ENCODE measurements at regions not wholly inside any gene's neighbourhood (a gene's known extent, or its start where the extent isn't known, plus 50 kb on each side); places are given as distances from the start of the nearest gene placed in this dataset.
A peak's percentile ranks its signal among the peaks of the same experiment; 100 is the strongest.

GRCh38 chr18:7288544-7288943 lies 57.7 kb downstream of the LRRC30 start:
- DNase-seq = no peak

GRCh38 chr18:7290077-7290476 lies 59.2 kb downstream of the LRRC30 start:
- no peak for DNase-seq

DNA sequence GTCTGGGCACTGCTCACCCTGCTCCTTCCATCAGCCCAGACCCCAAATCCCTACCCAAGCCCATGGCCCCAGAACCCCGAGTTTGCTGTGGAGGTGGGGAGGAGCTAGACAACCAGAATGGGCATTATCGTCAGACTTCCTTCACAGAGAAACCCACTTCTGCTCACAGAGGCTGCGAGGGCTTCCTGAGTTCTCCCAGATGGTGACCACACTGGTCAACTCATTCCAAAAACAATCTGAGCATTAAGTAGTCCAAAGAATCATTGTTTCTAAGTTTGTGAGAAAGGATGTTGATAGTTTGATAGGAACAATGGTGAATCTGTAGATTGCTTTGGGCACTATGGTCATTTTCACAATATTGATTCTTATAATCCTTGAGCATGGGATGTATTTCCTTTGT lies 60.2 kb downstream of the LRRC30 start:
- DNase-seq = no peak

GRCh38 chr18:7298149-7298548 lies 67.3 kb downstream of the LRRC30 start:
- no peak for DNase-seq

GRCh38 chr18:7301094-7301493 lies 70.2 kb downstream of the LRRC30 start:
- no peak for DNase-seq

- DNase-seq = no peak
These were observed 72.6 kb downstream of the LRRC30 start for GRCh38 chr18:7303316-7304060.

- DNase-seq = no peak
These were observed 73.1 kb downstream of the LRRC30 start for GRCh38 chr18:7304061-7304370.

DNA sequence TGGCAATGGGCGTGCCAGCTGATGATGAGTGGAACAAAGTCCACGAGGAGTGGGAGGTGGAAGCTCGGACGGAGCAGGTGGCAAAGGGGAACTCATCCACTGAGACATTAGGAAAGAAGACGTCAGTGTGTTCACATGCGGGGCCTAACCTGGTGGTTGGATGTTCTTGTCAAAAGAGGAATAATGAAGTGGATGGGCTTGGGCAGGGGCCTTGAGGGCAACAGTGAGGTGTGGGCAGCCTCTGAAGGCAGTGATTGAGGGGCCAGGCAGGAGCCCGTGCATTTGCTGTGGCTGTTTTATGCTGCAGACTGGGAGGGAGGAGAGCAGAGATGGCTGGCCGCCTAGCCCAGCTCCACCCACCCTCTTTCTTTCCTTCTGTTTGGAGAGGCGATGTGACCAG lies 74.5 kb downstream of the LRRC30 start:
- no peak for DNase-seq

- no peak for DNase-seq
These were observed 76.1 kb downstream of the LRRC30 start for GRCh38 chr18:7307030-7307429.

GRCh38 chr18:7307526-7307925 lies 76.6 kb downstream of the LRRC30 start:
- no peak for DNase-seq

- DNase-seq = no peak
These were observed 86.9 kb downstream of the LRRC30 start for GRCh38 chr18:7317804-7318231.

DNA sequence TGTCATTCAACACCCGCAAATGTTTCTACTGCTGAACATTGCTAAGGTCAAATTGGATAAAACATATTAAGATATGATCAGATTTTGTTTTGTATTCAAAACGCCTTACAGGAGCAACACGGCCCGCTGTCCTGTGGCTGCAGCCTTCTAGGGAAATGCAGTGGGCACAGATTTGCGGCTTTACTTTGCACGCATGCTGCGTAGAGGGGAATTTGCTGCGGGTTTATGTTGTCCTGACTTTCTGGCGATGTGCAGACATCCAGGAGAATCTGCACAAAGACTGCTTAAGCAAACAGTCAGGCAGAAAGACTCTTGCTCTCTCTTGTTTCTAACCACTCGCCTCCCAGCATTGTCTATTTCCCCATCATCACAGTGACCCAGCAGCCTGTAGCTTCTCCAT lies 88.3 kb downstream of the LRRC30 start:
- no peak for DNase-seq

DNA sequence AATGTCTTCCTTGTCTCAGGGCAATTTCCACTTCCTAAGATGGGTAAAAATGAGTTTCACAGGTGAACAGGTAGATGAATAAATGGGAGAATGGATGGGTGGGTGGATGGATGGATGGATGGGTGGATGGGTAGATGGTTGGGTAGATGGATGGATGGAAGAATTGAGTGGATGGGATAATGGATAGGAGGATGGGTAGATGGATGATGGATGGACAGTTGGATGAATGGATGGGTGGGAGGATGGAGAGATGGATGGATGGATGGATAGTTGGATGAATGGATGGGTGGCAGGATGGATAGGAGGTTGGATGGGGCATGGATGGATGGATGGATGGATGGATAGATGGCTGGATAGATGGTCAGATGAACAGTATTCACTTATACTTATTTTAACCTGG lies 90.9 kb downstream of the LRRC30 start:
- no peak for DNase-seq

DNA sequence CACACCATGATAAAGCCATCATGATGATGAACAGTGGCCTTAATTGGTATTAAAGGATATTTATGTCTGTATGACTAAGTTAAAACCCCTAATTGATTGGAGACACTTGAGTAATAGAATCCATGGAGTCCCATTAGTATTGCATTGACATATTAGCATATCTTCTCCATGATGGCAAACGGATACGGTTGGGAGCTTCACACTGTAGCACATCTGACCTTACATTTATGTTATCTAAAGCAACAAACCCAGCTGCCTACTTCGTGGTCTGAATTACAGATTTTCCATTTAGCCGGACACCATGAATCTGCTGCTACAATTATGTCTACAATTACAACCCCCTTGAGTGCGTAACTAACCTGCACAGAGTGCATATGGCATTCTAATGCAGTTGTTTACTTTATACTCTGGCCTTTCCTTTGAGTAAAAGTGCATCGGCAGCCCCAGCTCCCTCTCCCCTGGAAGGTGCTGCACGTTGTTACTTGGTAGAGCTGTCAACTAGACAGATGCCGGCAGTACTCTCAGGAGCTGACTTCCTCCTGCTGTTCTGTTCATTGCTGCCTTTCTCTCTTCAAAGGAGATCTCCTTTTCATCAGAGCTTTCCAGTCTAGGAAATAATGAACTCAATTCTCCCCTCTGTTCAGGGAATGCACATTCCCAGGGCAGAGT lies 92.1 kb downstream of the LRRC30 start:
- peak; percentile 3 for DNase-seq

GRCh38 chr18:7325126-7325430 lies 94.2 kb downstream of the LRRC30 start:
- DNase-seq = no peak

DNA sequence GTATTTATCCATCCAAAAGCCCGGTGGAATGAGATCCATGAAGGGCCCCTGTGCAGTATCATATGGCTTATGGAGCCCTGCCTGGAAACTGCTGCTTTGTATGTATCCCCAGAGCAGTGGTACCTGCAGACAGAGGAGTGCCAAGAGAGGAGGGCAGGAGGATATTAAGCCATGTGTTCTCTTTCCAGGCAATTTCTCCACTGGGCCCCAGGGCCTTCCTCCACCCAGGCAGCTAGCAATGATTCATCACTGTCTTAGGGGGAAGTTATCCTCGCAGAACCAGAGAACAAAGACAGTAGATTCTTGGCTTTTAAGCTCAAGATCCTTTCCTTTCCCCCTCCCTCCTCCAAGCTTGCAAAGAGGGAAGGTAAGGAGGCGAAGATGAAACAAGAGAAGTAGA lies 98.1 kb downstream of the LRRC30 start:
- DNase-seq = no peak

GRCh38 chr18:7332452-7332851 lies 101.6 kb downstream of the LRRC30 start:
- no peak for DNase-seq

GRCh38 chr18:7333025-7333562 lies 102.2 kb downstream of the LRRC30 start:
- no peak for DNase-seq

GRCh38 chr18:7334973-7335568 lies 104.2 kb downstream of the LRRC30 start:
- no peak for DNase-seq

DNA sequence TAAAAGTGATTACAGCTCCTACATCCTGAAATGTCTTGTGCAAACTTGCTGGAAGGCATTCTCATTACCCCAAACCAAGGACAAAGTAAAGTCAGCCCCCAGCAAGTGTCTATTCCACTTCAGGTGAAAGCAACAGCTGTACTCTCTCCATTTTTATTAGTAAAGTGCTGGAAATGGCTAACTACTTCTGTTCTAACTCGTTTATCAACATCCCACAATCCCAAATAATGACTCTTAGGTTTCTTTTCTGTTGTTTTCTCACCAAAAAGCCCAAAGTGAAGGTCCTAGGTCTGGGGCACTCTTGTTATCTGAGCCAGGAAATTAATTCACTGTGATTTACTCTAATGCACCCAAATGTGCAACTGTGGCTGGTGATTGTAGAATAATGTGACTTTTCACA lies 105.7 kb downstream of the LRRC30 start:
- no peak for DNase-seq

GRCh38 chr18:7338846-7339245 lies 108.0 kb downstream of the LRRC30 start:
- DNase-seq = no peak

GRCh38 chr18:7341581-7342337 lies 110.9 kb downstream of the LRRC30 start:
- no peak for DNase-seq

DNA sequence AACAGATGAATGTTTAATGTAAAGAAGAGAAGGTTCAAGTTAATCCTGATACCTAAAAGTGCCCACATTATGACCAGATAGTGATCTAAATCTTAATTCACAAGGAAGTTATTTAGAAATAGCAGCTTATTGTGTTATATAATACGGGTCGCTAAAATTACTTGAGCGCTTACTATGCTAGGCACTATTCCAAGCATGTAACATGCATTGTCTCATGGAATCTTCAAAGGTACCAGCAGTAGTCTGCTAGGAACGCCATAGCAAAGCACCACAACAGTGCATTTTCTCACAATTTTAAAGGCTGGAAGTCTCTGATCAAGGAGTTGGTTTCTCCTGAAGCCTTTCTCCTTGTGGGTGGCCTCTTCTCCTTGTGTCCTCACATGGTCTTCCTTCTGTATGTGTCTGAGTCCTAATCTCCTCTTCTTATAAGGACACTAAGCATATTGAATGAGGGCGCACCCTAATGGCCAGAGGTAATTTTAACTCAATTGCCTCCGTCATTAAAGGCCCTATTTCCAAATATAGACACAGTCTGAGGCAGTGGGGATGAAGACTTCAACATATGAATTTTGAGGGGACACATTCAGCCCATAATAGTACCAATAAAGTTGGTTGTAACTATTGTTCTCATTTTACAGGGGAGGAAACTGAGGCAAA lies 118.4 kb downstream of the LRRC30 start:
- no peak for DNase-seq

Measured in NCI-H1092 treated with DMSO at 0.1 percent for 48 hours (cell line).